ENCODE measurements at regions not wholly inside any gene's neighbourhood (a gene's known extent, or its start where the extent isn't known, plus 50 kb on each side); places are given as distances from the start of the nearest gene placed in this dataset.

GRCh38 chr14:22291406-22291805 lies 297.6 kb downstream of the DAD1 start:
- TF ChIP-seq POLR2A (IDR thresholded peaks at IDR 0.05) (no peak), POLR2AphosphoS5 (IDR thresholded peaks at IDR 0.05) (no peak), EP300 (IDR thresholded peaks at IDR 0.05) (no peak)
- TF ChIP-seq, protein P1, sequence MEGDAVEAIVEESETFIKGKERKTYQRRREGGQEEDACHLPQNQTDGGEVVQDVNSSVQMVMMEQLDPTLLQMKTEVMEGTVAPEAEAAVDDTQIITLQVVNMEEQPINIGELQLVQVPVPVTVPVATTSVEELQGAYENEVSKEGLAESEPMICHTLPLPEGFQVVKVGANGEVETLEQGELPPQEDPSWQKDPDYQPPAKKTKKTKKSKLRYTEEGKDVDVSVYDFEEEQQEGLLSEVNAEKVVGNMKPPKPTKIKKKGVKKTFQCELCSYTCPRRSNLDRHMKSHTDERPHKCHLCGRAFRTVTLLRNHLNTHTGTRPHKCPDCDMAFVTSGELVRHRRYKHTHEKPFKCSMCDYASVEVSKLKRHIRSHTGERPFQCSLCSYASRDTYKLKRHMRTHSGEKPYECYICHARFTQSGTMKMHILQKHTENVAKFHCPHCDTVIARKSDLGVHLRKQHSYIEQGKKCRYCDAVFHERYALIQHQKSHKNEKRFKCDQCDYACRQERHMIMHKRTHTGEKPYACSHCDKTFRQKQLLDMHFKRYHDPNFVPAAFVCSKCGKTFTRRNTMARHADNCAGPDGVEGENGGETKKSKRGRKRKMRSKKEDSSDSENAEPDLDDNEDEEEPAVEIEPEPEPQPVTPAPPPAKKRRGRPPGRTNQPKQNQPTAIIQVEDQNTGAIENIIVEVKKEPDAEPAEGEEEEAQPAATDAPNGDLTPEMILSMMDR (IDR thresholded peaks at IDR 0.05), result no peak
